ENCODE measurements at regions not wholly inside any gene's neighbourhood (a gene's known extent, or its start where the extent isn't known, plus 50 kb on each side); places are given as distances from the start of the nearest gene placed in this dataset.

DNA sequence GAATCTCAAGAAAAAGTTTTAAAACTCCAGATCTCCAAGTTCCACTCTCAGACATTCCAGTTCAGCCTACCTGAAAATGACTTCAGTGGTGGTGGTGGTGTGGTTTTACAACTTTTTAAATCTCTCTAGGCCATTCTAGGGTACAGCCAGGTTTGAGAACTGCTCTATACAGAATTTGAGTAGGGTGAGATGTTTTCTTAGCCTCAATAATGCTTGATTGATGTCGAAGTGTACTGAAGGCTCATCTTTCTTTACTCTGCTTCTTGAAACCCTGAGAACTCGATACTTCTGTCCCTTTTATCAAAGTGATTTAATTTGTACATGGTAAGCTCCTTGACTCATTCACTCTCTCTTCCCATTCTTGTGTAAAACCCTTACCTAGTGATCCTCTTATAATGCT is 143.8 kb downstream of the FAM124B start:
- no peak overlapping the region for H3K27ac ChIP-seq (ENCODE audit: low read depth, low read length)
- no peak for FAIRE-seq

More for the DNA sequence above, 143.8 kb downstream of the FAM124B start:
- no peaks in the 10 kb centered on the region for H3K79me1 ChIP-seq (ENCODE audit: low read depth, low read length)
- no peak overlapping the region for H4K91ac ChIP-seq (replicated peaks; ENCODE audit: insufficient read length, low read length)
- no peaks in the 10 kb centered on the region for H3K36me3 ChIP-seq (ENCODE audit: control insufficient read depth in 2 of 4, insufficient read depth in 4 of 4, low read length in 3 of 4)
- no peak overlapping the region for H3K4me3 ChIP-seq (ENCODE audit: extremely low read depth in 1 of 4, insufficient read depth in 2 of 4, low read depth in 3 of 4, low read length in 4 of 4)
- H3K14ac ChIP-seq (ENCODE audit: insufficient read length) = no peak overlapping the region
- H2AK5ac ChIP-seq (ENCODE audit: low read depth, low read length) = no peak overlapping the region
- no peak overlapping the region for H2BK20ac ChIP-seq (ENCODE audit: low read length)
- TF ChIP-seq GTF2F1 (IDR thresholded peaks at IDR 0.05; ENCODE audit: borderline replicate concordance, low read depth, low read length) (no peak), HDAC2 (IDR thresholded peaks at IDR 0.05; ENCODE audit: borderline replicate concordance in 1 of 2, low read depth in 2 of 2, low read length in 2 of 2) (no peak), SP2 (IDR thresholded peaks at IDR 0.05; ENCODE audit: low read length) (no peak), CHD1 (IDR thresholded peaks at IDR 0.05; ENCODE audit: low read depth, low read length) (no peak), TBP (IDR thresholded peaks at IDR 0.05; ENCODE audit: low read depth, low read length) (no peak), BRCA1 (IDR thresholded peaks at IDR 0.05; ENCODE audit: low read depth, low read length) (no peak), MAFK (IDR thresholded peaks at IDR 0.05; ENCODE audit: low read depth, low read length) (no peak), TAF7 (optimal IDR thresholded peaks at IDR 0.05; ENCODE audit: borderline replicate concordance, low read depth, low read length) (no peak), GABPA (IDR thresholded peaks at IDR 0.05; ENCODE audit: borderline replicate concordance, insufficient read depth, low read length) (no peak)
- no peak overlapping the region for H3K9ac ChIP-seq (replicated peaks in 1 of 4; ENCODE audit: extremely low read depth in 1 of 4, low read depth in 3 of 4, low read length in 3 of 4)
- no peak overlapping the region for H3K4ac ChIP-seq (replicated peaks; ENCODE audit: insufficient read length, low read depth, low read length)
- no peak for DNase-seq (ENCODE audit: low read depth in 1 of 2, low spot score in 2 of 2)
- H3K4me1 ChIP-seq (replicated peaks in 1 of 4; ENCODE audit: control insufficient read depth in 3 of 4, insufficient read depth in 4 of 4, low read length in 3 of 4) = no peaks in the 10 kb centered on the region
- H2AFZ ChIP-seq (ENCODE audit: low read length) = no peak overlapping the region
- no peak overlapping the region for H4K5ac ChIP-seq (ENCODE audit: insufficient read length, low read depth, low read length)
- WGBS, 2 experiments (ENCODE audit: extremely low coverage in 1 of 2, insufficient coverage in 1 of 2, insufficient read length in 1 of 2, insufficient replicate concordance in 2 of 2, low coverage in 1 of 2, low lambda C conversion rate in 2 of 2, missing lambda C conversion rate in 1 of 2) = 87% methylated on average over 2 of the region's 2 CpGs; no CpG with 5 or more reads in 1 of the 2 experiments
- ChIA-PET CTCF (ENCODE audit: partially characterized antibody) (interaction anchor here (2.4 kb wide), 1 partner anchor 287 kb away, joined by 10 read pairs; no protein-coding TSS in a partner anchor), POLR2A (ENCODE audit: partially characterized antibody) (no interaction called here)
- no peak overlapping the region for H2BK120ac ChIP-seq (replicated peaks; ENCODE audit: low read depth, low read length)
- H4K20me1 ChIP-seq (replicated peaks in 1 of 2; ENCODE audit: control insufficient read depth in 1 of 2, insufficient read depth in 2 of 2, low read length in 2 of 2) = no peaks in the 10 kb centered on the region
- no peak overlapping the region for H4K8ac ChIP-seq (ENCODE audit: extremely low read depth, insufficient read depth, low read length)
- H3K79me2 ChIP-seq (ENCODE audit: control insufficient read depth in 1 of 2, insufficient read depth in 2 of 2, low read length in 2 of 2) = no peaks in the 10 kb centered on the region
- H3K27me3 ChIP-seq (replicated peaks in 1 of 4; ENCODE audit: control insufficient read depth in 3 of 4, extremely low read depth in 1 of 4, insufficient read depth in 3 of 4, low read length in 3 of 4) = no peaks in the 10 kb centered on the region
- H2BK12ac ChIP-seq (ENCODE audit: low read depth, low read length) = no peak overlapping the region
- H3K9me3 ChIP-seq (ENCODE audit: insufficient read depth in 2 of 2, low read depth in 1 of 2, low read length in 1 of 2) = no peaks in the 10 kb centered on the region
- H3K23me2 ChIP-seq (ENCODE audit: low read depth, low read length) = no peaks in the 10 kb centered on the region
- H3K23ac ChIP-seq (ENCODE audit: insufficient read length) = no peak overlapping the region
- H3K18ac ChIP-seq (ENCODE audit: extremely low read depth, low read length) = no peak overlapping the region
- no peak overlapping the region for H3K56ac ChIP-seq (replicated peaks; ENCODE audit: insufficient read length, low read depth, low read length)
- no peak overlapping the region for H2BK5ac ChIP-seq (ENCODE audit: low read depth, low read length)
- H2BK15ac ChIP-seq (ENCODE audit: low read length) = no peak overlapping the region
- no peak overlapping the region for H3K4me2 ChIP-seq (ENCODE audit: insufficient read depth in 1 of 2, low read depth in 2 of 2, low read length in 2 of 2)
